ENCODE measurements at regions not wholly inside any gene's neighbourhood (a gene's known extent, or its start where the extent isn't known, plus 50 kb on each side); places are given as distances from the start of the nearest gene placed in this dataset.

DNA sequence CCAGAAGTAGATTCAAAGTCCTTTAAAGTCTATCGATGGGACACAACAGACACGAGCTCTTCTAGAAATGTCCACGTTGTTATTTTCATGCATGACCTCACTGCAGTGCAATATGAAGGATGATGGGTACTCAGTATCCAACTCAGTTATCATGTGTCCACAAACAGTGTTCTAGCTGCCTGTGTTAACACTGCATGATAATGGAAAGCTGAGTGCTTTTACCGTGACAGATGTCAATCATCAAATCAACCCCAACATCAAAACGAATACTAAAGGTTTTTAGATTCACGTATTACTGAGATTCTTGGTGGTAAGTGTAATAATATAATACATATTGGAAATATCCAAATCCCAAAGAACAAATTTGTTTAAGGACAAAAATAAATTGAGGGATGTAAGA is 394.8 kb upstream of the TENM3 start:
- peaks cover 47% of the 10 kb centered on the region for H3K27me3 ChIP-seq (replicated peaks; ENCODE audit: insufficient read depth, low read depth, low read length, poor library complexity)
- intact Hi-C loops (cut with micrococcal nuclease; ENCODE audit: unreplicated experiment), result no loop called here
- no peak for DNase-seq (ENCODE audit: low spot score)
- ChIA-PET CTCF (no interaction called here), POLR2A (ENCODE audit: low non-redundant PET) (no interaction called here)
- no peak overlapping the region for H3K27ac ChIP-seq (ENCODE audit: low read depth, low read length, poor library complexity, severe bottlenecking)
- H3K36me3 ChIP-seq (ENCODE audit: insufficient read depth, low read length, poor library complexity, severe bottlenecking), result no peaks in the 10 kb centered on the region
- TF ChIP-seq EZH2 (IDR thresholded peaks at IDR 0.05; ENCODE audit: borderline replicate concordance, low read depth, low read length, poor library complexity, severe bottlenecking), result no peak
- TF ChIP-seq, protein P1, sequence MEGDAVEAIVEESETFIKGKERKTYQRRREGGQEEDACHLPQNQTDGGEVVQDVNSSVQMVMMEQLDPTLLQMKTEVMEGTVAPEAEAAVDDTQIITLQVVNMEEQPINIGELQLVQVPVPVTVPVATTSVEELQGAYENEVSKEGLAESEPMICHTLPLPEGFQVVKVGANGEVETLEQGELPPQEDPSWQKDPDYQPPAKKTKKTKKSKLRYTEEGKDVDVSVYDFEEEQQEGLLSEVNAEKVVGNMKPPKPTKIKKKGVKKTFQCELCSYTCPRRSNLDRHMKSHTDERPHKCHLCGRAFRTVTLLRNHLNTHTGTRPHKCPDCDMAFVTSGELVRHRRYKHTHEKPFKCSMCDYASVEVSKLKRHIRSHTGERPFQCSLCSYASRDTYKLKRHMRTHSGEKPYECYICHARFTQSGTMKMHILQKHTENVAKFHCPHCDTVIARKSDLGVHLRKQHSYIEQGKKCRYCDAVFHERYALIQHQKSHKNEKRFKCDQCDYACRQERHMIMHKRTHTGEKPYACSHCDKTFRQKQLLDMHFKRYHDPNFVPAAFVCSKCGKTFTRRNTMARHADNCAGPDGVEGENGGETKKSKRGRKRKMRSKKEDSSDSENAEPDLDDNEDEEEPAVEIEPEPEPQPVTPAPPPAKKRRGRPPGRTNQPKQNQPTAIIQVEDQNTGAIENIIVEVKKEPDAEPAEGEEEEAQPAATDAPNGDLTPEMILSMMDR (conservative IDR thresholded peaks at IDR 0.05; ENCODE audit: low read depth, low read length), result no peak
- no peaks in the 10 kb centered on the region for H3K9me3 ChIP-seq (ENCODE audit: low read depth, low read length, poor library complexity, severe bottlenecking)
- BruUV-seq (replicated peaks), result no TSS peak
- no peaks in the 10 kb centered on the region for H3K4me1 ChIP-seq (ENCODE audit: insufficient read depth, low read length, poor library complexity, severe bottlenecking)
- no peak overlapping the region for H3K4me3 ChIP-seq (ENCODE audit: low read depth, low read length, poor library complexity, severe bottlenecking)

DNA sequence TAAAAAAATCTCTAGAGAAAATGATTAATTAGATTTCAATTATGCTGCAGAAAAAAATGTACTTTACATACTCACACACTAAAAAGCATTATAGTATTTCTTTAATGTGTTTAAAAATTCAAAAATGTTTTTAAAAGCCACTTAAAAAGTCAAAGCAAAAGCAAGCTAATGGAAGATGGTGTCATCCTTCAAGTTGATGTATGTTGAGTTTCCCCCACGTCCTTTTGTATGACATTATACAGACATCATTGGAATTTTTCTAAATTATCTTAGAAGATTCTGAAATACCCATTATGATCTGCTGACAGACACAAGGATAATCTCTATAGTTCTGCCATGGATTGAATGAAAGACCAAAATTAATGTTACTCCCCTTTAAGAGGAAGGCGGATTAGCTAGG is 393.7 kb upstream of the TENM3 start:
- intact Hi-C loops (cut with micrococcal nuclease; ENCODE audit: unreplicated experiment), result no loop called here
- CTCF ChIA-PET, result no interaction called here

DNA sequence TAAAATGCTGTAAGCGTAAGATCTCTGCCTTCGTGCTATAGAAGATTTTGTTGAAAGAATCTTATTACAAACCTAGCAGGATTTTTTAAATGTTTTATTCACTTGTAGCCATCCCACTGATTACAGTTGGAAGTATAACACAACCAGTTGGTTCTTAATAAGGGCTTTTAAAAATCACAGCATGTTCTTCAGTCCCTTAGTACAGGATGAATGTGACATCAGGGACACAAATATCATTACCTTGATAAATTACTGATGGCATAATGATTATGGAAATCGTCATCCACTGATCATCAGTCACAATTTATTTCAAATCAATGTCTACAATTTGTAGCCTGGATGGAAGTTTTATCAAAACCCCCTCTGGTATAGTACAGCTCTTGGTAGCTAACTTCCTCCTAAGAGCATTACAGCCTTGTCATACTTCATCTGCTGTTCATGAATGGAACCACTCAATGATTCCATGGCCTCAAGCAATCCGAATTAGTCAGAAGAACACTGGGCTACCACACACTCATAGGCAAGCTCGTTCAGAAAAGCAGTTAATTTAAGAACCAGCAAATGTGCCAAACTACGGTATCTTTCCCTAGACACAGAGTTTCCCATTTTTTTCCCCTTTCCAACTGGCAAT is 389.2 kb upstream of the TENM3 start:
- BruUV-seq (replicated peaks), result no TSS peak
- no peak for TF ChIP-seq EZH2 (IDR thresholded peaks at IDR 0.05; ENCODE audit: borderline replicate concordance, low read depth, low read length, poor library complexity, severe bottlenecking)
- TF ChIP-seq, protein P1 (conservative IDR thresholded peaks at IDR 0.05; ENCODE audit: low read depth, low read length), result no peak
- no peaks in the 10 kb centered on the region for H3K4me1 ChIP-seq (ENCODE audit: insufficient read depth, low read length, poor library complexity, severe bottlenecking)
- no peaks in the 10 kb centered on the region for H3K36me3 ChIP-seq (ENCODE audit: insufficient read depth, low read length, poor library complexity, severe bottlenecking)
- no peak overlapping the region for H3K4me3 ChIP-seq (ENCODE audit: low read depth, low read length, poor library complexity, severe bottlenecking)
- peaks cover 38% of the 10 kb centered on the region for H3K27me3 ChIP-seq (replicated peaks; ENCODE audit: insufficient read depth, low read depth, low read length, poor library complexity)
- no peaks in the 10 kb centered on the region for H3K9me3 ChIP-seq (ENCODE audit: low read depth, low read length, poor library complexity, severe bottlenecking)
- intact Hi-C loops (cut with micrococcal nuclease; ENCODE audit: unreplicated experiment), result no loop called here
- ChIA-PET POLR2A (ENCODE audit: low non-redundant PET) (no interaction called here), CTCF (no interaction called here)
- no peak overlapping the region for H3K27ac ChIP-seq (ENCODE audit: low read depth, low read length, poor library complexity, severe bottlenecking)
- no peak for DNase-seq (ENCODE audit: low spot score)

More for the DNA sequence above, 393.7 kb upstream of the TENM3 start:
- Histone ChIP-seq H3K36me3 (ENCODE audit: insufficient read depth, low read length, poor library complexity, severe bottlenecking) (no peaks in the 10 kb centered on the region), H3K9me3 (ENCODE audit: low read depth, low read length, poor library complexity, severe bottlenecking) (no peaks in the 10 kb centered on the region), H3K27ac (ENCODE audit: low read depth, low read length, poor library complexity, severe bottlenecking) (no peak overlapping the region), H3K27me3 (replicated peaks; ENCODE audit: insufficient read depth, low read depth, low read length, poor library complexity) (peaks cover 47% of the 10 kb centered on the region), H3K4me3 (ENCODE audit: low read depth, low read length, poor library complexity, severe bottlenecking) (no peak overlapping the region), H3K4me1 (ENCODE audit: insufficient read depth, low read length, poor library complexity, severe bottlenecking) (no peaks in the 10 kb centered on the region)
- POLR2A ChIA-PET (ENCODE audit: low non-redundant PET), result no interaction called here
- no peak for DNase-seq (ENCODE audit: low spot score)
- BruUV-seq (replicated peaks), result no TSS peak
- TF ChIP-seq EZH2 (IDR thresholded peaks at IDR 0.05; ENCODE audit: borderline replicate concordance, low read depth, low read length, poor library complexity, severe bottlenecking), result no peak
- TF ChIP-seq, protein P1 (conservative IDR thresholded peaks at IDR 0.05; ENCODE audit: low read depth, low read length), result no peak
